Stimulated activated naive CD8-positive, alpha-beta T cell treated with anti-CD3 and anti-CD28 coated beads, Interleukin-15, Interleukin-2, amounts not matched to agents 100 U/mL and 50 U/mL, for 24 hours (primary cell): ENCODE measurements at regions not wholly inside any gene's neighbourhood (a gene's known extent, or its start where the extent isn't known, plus 50 kb on each side); places are given as distances from the start of the nearest gene placed in this dataset.

ENCODE experiments used
- ATAC-seq: fragments of 150-1000 bp; cut with Tn5 transposase; one replicate; pipeline ENCODE4 v1.10.0; 2021
- DNase-seq: peaks from one replicate; pipeline ENCODE4 v3.0.0; 2021

DNA sequence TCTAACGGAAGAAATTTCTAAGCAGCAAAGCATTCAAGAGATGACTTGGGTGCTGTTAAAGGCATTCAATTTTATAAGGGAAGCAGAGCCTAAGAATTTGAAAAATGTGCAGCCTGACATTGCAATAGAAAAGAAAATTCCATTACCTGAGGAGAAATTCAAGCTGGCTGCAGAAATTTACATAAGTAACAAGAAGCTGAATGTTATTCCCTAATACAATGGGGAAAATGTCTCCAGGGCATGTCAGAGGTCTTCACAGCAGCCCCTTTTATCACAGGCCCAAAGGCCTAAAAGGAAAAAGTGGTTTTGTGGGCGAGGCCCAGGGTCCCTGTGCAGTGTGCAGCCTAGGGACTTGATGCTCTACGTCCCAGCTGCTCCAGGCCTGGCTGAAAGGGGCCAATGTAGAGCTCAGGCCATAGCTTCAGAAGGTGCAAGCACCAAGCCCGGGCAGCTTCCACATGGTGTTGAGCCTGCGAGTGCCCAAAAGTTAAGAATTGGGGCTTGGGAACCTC lies 306.7 kb downstream of the RDH14 start:
- no peak for DNase-seq
- no peak for ATAC-seq

DNA sequence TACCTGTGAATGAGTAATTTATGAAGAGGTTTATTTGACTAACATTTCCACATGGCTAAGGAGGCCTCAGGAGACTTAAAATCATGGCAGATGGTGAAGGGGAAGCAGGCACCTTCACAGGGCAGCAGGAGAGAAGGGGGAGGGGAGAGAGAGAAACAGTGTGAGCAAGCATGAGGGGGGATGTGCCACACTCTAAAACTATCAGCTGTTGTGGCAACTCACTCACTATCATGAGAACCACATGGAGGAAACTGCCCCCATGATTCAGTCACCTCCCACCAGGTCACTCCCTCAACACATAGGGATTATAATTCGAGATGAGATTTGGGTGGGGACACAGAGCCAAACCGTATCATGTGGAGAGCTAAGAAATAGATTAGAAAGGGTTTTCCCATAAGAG lies 309.0 kb downstream of the RDH14 start:
- ATAC-seq (no peak), DNase-seq (no peak)

DNA sequence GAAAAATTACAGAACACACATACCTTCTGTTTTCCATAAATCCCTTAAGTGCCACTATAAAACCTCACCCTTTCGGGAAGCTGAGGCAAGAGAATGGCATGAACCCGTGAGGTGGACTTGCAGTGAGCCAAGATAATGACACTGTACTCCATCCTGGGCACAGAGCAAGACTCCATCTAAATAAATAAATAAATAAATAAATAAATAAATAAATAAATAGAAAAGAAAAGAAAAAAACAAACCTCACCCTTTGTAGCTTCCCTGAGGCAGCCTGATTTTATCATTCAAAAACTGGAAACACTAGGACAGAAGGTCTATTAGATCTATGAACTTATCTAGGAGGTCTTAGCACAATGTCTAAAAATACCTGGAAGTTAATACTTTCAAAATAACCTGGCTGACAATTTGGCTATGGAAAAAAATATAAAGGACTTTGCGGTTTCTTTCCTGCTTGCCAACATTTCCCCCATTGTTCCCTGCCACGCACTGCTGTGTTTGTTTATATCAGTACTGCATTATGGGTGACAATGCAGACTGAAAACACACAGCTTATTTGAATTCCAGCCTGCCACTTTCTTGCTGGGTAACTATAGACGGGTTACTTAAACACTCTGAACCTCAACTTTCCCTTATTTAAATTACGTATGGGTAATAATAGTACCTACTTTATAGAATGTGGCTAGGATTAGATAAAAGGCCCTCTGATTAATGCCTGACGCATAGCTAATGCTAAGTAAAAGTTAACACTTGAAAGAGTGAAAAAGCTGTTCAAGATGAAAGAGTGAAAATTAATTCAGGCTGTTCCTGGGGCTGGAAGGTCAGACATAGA lies 313.0 kb downstream of the RDH14 start:
- ATAC-seq (no peak), DNase-seq (no peak)

DNA sequence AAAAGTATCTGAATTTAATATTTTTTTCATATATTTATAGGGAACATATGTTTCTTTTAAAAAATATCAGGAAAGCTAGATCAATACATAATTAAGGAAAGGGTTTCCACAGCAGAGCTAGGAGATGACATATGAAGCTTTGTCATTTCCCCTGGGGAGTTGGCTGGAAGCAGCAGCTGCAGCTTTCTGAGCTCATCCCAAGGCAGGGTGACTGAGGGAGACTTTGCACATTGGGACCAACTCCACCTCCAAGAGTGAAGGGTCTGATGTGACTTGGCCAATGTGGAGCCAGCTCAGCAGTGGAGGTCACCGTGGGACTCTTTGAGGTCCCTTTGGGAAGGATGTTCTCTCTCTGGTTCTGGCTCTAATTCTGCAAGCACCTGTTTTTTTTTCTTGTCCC lies 315.1 kb downstream of the RDH14 start:
- DNase-seq (no peak), ATAC-seq (no peak)

DNA sequence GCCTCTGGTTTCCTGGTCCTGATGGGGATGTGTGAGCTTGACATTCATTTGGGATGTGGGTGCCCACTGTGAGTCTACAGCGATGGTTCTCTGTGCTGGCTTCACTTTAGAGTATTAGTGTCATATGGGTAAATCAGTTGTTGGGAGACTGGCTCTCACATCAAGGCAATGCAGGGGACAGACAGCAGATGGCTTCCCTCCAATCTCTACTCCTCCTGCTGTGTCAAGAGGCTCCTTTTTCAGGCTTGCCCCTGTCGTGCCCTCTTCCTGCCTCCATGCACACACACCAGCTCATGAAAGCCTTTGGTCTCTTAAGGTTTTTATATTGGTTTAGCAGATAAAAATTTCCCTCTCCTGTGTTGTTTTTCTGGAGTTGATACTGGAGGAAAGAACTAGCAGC lies 315.6 kb downstream of the RDH14 start:
- no peak for ATAC-seq
- no peak for DNase-seq

DNA sequence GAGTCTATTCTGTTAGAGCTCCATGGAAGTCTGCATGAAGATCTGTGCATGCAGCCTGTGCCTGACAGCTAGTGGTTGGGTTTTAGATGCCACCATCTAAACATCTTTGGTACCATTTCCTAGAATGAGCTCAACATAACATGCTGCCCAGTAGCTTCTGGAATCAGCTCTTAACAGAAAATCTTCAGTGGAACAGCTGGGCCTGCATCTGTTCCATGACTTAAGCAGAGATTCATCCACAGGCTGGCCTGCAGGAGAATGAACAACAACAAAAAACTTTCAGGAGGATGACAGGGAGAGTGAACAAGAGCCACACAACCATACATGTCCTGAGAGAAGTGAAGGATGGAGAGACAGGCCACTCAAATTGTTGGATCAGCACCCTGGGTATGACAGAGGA lies 316.6 kb downstream of the RDH14 start:
- DNase-seq: no peak
- ATAC-seq: no peak

DNA sequence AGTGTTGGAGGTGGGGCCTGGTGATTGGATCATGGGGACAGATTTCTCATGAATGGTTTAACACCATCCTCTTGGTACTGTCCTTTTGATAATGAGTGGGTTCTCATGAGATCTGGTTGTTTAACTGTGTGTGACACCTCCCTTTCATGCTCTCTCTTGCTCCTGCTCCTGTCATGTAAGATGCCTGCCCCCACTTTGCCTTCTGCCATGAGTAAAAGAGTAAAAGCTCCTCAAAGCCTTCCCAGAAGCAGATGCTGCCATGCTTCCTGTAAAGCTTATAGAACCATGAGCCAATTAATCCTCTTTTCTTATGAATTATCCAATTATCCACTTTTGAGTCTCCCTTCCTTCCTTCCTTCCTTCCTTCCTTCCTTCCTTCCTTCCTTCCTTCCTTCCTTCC lies 317.7 kb downstream of the RDH14 start:
- no peak for DNase-seq
- no peak for ATAC-seq

DNA sequence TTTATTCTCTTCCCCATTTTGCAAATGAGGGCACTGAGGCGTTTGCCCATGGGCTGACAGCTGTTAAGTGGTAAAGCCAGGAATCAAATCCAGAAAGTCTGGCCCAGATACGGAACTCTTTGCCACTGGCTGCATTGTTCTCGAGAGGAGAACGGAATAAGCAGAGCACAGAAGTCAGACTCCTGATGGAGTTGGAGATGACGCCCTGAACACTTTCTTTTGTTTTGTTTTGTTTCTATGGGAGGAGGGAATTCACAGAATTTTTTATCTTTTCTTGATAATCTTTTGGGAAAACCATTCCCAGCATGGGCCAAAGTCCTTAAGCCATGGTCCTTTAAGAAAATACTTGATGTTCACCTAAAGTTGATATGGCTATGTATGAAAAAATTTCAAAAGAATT lies 322.2 kb downstream of the RDH14 start:
- DNase-seq: no peak
- no peak for ATAC-seq

DNA sequence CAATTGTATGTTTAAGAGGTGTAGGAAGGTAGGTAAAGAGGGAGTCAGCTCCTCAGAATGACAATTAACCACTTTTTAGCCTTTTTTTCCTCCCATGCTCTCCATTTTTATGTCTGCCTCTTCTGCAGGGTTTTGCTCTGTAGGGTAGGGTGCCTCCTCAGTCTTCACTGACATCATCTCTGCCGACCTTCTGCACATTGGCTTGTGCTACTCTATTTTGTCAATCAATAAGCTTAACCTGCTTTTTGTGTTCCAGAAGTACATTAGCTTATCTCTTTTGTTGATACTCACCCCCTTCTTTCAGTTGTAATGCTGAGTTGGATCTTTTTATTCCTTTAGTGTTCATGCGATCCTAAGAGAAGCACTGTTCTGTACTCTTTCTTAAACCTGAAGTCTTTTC lies 323.2 kb downstream of the RDH14 start:
- DNase-seq: no peak
- no peak for ATAC-seq

DNA sequence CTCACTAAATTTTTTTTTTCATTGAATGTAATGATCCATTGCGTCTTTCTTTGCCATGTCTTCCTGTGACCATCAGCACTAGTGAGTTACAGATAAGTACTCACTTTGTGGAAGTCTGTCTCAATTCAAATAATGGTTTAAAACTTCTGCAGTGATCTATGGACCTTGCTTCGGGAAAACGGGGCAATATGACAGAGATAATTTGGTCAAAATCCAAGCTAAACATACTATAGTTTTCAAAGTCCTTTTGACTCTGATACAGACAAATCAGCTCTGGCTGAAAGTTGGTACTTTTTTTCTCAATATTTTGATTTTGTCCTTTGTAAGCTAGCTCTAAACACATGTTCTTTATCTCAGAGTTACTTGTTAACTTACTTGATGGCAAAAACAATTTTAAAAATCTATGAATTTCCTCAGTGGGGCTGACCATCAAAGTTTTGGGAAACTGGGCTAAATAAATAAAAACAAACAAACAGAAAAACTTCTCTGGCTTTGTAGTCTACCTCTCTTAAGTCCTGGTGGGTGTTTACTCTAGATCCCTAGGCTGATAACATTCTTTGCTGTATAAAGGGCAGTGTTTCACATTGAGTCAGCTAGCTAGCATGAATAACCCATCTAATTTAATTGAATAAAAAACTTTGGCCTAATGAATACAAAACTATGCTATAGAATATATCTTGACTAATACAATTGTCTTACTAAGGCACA lies 327.6 kb downstream of the RDH14 start:
- no peak for ATAC-seq

DNA sequence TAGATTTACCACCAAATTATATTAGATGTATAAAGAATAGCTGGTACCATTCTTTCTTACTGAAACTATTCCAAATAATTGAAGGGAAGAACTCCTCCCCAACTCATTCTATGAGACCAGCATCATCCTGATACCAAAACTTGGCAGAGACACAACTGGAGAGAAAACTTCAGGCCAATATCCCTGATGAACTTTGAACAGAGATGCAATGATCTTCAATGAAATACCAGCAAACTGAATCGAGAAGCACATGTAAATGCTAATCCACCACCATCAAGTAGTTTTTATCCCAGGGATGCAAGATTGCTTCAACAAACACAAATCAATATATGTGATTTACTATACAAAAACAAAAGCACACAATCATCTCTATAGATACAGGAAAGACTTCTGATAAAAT lies 329.8 kb downstream of the RDH14 start:
- DNase-seq (no peak), ATAC-seq (no peak)

More for the DNA sequence above, 327.6 kb downstream of the RDH14 start:
- DNase-seq: no peak

DNA sequence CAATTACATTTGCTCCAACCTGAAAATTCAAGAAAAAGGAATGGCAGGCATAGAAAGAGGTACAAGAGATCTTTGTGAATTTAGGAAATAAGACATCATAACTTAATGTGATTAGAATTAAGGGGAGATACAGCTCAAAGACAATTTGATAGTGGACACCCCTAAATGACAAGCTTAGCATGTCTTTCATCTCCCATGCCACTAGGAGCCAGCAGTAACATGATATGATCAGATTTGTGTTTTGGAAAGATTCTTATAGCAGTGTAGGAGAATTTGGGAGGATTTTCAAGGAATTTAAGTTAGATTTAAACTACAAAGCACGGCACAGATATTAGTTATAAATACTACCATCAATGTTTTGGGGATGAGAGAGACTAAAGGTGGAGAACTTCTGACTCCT lies 340.8 kb downstream of the RDH14 start:
- DNase-seq: no peak
- no peak for ATAC-seq

DNA sequence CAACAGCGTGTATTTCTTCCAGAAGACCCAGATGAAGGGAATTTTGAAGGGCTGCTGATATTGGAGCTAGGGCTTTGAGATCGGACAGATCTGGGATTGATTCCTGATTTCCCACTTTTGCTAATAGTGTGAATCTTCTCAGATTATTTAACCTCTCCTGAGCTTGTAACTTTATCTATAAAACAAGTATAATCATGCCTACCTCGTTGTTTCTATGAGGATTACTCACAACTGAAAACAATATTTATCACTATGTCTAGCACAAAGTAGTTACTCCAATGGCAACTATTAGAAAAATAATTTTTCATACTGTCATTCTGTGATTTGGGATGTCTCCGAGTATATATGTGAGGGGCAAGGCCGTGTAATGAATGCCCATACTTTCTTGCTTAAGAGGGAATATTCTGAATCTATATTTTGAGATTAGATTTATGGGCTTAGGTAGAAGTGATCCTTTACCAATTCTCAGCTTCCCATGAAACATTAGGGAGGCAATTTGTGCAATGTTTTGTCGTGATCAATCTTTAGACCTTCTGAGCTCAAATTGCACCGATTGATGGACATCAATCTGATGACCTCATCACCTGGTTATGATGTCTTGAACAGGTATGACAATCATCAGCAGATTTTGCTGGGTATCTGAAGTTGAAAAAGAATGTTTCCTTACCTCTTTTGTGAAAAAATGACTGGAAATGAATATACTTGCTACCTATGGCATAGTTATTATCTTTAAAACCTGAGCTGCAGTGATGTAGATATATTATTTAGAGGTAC lies 339.9 kb downstream of the KCNS3 start:
- ATAC-seq (no peak), DNase-seq (no peak)

DNA sequence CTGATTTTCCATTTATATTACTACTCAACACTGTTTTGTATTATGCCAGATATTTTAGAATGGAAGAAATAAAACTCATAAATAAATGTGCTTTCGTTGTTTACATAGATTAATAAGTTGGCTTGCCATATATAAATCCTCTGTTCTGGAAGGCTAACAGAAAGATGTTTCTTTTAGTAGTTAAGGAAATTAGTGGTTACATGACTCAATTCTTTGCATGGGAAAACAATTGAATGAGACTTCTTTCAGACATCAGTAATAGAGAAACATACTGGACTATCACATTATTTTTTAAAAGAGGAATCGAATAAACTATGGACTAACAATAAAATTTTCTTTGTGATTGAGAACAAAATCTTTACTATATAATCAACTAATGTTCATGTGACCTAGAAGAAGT lies 336.5 kb downstream of the KCNS3 start:
- ATAC-seq (no peak), DNase-seq (no peak)

DNA sequence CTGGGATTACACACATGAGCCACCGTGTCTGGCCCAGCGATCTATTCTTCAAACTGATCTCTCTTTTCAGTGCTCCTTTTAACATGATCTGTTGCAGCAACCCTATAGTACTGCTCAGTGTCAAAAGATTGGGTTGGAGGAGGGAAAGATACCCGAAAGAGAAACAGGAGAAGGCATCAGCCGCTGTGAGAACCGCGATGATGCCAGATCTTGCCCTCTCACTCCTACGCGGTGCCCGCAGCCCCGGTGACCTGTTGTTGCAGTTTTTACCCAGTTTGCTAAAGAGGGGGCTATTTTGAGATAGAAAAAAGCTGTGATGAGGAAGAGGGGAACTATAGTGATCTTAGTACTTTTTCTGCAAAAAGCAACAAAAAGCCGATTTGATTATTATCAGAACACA lies 335.5 kb downstream of the KCNS3 start:
- DNase-seq (no peak), ATAC-seq (no peak)

DNA sequence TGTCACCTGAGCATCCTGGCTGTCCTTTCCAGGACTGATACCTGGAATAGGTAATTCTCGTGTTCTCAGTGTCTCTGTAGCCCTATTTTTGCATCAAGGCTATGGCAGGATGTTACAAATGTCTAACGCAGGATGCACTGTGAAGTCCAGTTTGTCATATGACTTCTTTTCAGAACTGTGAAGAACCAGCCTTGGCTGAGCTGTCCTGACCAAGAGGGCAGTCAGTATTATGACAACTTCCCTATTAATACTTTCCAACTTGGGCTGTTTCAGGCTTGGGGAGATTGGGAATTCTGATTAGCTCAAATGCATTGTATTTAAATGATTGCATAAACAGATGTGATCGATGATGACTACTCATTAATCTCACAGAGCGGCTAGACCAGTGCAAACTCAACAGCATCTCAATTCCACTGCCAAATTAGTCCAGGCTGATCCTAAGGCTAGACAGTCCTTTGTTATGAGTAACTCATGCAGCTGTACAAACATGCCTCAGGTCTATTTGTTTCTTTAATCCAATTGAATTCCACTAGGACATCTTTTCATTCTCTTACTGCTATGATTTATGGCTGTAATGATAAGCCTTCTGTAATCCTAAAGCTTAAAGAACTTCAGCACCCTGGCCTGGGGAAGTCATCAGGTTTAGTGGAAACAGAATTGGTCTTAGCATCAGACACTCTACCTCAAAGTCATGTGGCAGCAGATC lies 331.6 kb downstream of the KCNS3 start:
- DNase-seq (no peak), ATAC-seq (no peak)

DNA sequence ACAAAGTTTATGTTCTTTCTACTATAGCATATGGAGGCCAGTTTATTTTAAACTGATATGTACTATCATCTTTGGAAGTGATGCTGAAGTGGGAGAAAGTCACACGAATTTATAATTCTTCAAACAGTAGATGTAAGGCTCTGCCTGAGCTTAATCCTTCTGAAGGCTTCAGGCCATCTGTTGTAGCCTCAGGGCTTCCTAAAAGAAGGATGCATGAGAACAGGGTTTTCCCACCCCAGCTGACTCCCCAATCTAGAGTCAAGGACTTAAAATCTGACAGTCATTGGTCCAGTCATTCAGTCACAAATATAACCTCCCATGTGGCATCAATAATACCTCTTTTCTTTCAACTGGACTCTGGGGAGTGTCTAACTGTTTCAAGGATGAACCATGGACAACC lies 330.5 kb downstream of the KCNS3 start:
- DNase-seq: no peak
- no peak for ATAC-seq

DNA sequence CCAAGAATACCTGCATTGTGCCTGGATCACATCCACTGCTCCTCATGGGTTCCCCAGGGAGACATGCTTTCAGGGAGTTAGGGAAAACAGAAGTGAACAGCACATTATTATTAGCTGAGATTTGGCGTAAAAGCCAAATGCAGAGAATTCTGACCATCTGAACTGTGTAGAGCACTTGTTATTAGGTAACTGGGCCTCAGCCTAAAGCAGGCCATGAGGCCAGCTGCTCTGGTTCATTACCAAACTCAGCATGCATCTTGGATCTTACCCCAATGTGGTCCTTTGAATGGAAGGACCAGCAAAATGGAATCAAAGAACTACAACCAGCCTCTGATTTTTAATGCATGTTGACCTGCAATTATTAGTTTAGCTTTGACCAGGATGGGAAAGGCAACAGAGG lies 322.3 kb downstream of the KCNS3 start:
- ATAC-seq (no peak), DNase-seq (no peak)

DNA sequence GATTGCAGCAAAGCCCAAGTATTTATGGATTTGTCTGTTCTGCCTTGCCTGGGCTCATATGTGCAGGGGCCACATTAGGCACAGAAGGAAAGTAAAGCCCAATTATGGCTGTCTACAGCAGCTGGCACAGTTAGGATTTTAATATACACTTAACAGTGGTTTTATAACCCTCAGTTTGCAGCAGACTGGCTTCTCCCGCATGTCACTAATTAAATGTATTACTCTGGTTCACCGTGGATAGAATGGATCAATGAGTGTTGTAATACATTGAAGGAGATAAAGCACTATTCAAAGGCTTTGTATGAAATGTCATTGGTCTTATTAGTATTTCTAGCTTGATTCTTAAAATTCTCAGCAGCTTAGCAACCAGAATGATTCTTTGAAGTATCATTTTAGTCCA lies 320.2 kb downstream of the KCNS3 start:
- no peak for ATAC-seq
- DNase-seq: no peak

DNA sequence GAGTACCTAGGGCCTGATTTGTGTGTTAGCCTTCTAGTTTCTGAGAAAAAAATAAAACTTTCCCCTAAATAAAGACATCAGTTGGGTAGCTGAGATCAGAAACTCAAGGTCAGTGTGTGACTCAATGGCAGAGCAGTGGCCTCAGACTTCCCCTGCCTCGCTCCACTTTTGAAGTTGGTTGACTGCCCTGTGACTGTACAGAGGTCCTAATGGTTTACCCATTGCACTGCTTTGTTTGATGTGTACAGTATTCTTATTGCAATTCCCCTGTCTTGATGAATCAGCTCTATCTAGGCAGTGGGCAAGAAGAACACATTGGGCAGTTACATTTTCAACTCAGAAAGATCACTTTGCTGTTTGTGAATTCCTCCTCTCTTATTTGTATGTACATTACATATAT lies 315.7 kb downstream of the KCNS3 start:
- ATAC-seq (no peak), DNase-seq (no peak)

DNA sequence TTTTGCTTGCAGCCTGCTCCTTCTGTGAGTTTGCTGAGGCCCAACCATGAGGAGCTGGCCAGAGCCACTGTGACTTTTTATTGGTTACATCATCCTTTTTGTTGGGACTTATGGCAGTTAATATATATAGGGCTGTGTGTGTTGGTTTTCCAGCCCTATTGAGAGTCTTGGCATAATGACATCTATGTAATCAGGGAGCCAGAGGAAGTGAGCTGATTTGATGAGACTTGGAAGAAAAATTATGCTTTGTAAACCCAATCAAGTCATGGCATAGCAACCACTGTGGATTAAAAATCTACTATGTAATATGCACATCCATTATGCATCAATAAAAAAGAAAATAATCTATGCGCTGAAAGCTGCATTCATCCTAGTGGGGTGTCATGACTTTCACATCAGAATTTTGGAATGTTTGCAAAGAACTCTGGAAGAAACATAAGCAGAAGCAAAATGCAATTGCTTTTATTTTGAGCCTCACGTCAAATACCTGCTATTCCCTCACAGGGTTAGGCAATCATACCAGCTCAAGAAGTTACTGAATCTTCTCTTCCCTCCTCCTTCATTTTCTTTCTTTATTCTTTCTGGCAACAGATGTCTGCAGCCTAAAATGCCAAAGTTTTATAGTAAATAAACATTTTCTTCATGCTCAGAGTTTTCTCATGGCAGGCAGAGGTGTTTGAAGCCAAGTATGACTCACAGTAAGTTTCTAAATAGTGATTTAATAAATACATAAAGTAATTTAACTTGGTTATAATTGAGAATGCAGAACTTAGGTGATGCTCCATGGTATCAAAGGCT lies 308.5 kb downstream of the KCNS3 start:
- DNase-seq (no peak), ATAC-seq (no peak)

DNA sequence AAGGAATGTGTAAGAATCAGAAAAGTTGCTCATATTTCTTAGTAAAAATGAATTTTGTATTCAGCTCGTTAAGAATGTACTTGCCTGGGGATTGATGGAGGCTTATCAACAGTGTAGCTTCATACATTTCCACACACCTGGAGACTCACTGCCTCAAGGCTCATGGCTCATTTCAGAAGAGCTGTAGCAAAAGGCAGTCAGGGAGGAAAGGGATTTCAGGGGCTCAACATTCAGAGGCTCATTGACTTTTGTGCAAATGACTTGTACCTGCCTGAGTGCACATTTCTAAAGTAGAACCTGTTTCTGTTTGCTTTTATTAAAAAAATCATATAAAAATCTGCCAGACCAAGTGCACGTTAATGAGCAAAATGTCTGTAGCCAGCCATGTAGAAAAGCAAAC lies 304.4 kb downstream of the KCNS3 start:
- no peak for DNase-seq
- no peak for ATAC-seq
